Caco-2 (cell line): ENCODE measurements at regions not wholly inside any gene's neighbourhood (a gene's known extent, or its start where the extent isn't known, plus 50 kb on each side); places are given as distances from the start of the nearest gene placed in this dataset.

Experiments
- BruUV-seq: library from RNA; stranded (reverse); fragments of 400-500 nt; replicated peaks from 2 replicates; lab custom pipeline; 2021; lab: Mats Ljungman, UMichigan
- CTCF ChIA-PET: fragments of 300-600 bp; sonication (Branson Sonifier 250); formaldehyde crosslinking; loops from one replicate; lab custom pipeline; 2022; ENCODE audit warnings: antibody characterized with exemption; lab: Charles Lee
- POLR2A ChIA-PET: fragments of 300-600 bp; sonication (Branson Sonifier 250); formaldehyde crosslinking; loops from one replicate; lab custom pipeline; 2022; ENCODE audit warnings: antibody characterized with exemption; lab: Charles Lee
- DNase-seq, 2 experiments: peaks; one replicate each; pipeline versions ENCODE4 v3.0.0 to v3.0.0-alpha.2; 2020 to 2022
- H3K27me3 ChIP-seq: replicated peaks from 2 replicates; pipeline ENCODE4 v1.6.0; 2011; ENCODE audit warnings: low read length; ENCODE audit not compliant: control insufficient read depth, insufficient read depth
- H3K36me3 ChIP-seq: 2 replicates; pipeline ENCODE4 v1.5.1; 2011; ENCODE audit warnings: low read length; ENCODE audit not compliant: control insufficient read depth, insufficient read depth
- H3K4me1 ChIP-seq: fragments of 250-450 bp; sonication (Bioruptor Pico); 2 replicates; pipeline ENCODE4 v1.5.1; 2020; ENCODE audit warnings: mild to moderate bottlenecking
- H3K4me3 ChIP-seq: 2 replicates; pipeline ENCODE4 v1.5.1; 2011; ENCODE audit warnings: low read depth, mild to moderate bottlenecking, control low read depth, low read length
- H3K9me3 ChIP-seq: fragments of 250-450 bp; sonication (Bioruptor Pico); 2 replicates; pipeline ENCODE4 v1.5.1; 2020; ENCODE audit warnings: mild to moderate bottlenecking, moderate library complexity
- H3K27ac Mint-ChIP-seq: one replicate; pipeline ENCODE4 v1.8.0; 2022; ENCODE audit warnings: mixed read lengths; ENCODE audit not compliant: unreplicated experiment
- H3K27me3 Mint-ChIP-seq: one replicate; pipeline ENCODE4 v1.8.0; 2022; ENCODE audit warnings: mixed read lengths; ENCODE audit not compliant: insufficient read depth, unreplicated experiment
- H3K36me3 Mint-ChIP-seq: one replicate; pipeline ENCODE4 v1.8.0; 2022; ENCODE audit warnings: mild to moderate bottlenecking, mixed read lengths; ENCODE audit not compliant: insufficient read depth, unreplicated experiment
- H3K4me1 Mint-ChIP-seq: one replicate; pipeline ENCODE4 v1.8.0; 2022; ENCODE audit warnings: low read depth, mixed read lengths; ENCODE audit not compliant: unreplicated experiment
- H3K4me3 Mint-ChIP-seq: one replicate; pipeline ENCODE4 v1.8.0; 2022; ENCODE audit warnings: mild to moderate bottlenecking, moderate library complexity, mixed read lengths; ENCODE audit not compliant: unreplicated experiment
- H3K9me3 Mint-ChIP-seq: one replicate; pipeline ENCODE4 v1.8.0; 2022; ENCODE audit warnings: mixed read lengths; ENCODE audit not compliant: unreplicated experiment
- intact Hi-C: fragments of 100-400 bp; cut with micrococcal nuclease; formaldehyde crosslinking; loops from one replicate; pipeline ENCODE4 v1.10.0; 2022; ENCODE audit not compliant: unreplicated experiment
- TF ChIP-seq, protein P1 (sequence below), 2 experiments: fragments of 200-600 bp in 1 of 2; IDR thresholded peaks; 1 replicate in 1 of 2; 2 replicates in 1 of 2; pipeline versions ENCODE4 v1.5.1 to v1.8.0; 2011 to 2022; ENCODE audit warnings: antibody characterized with exemption in 1 of 2, control low read depth in 1 of 2, inconsistent platforms in 1 of 2, low read depth in 1 of 2, low read length in 1 of 2, mild to moderate bottlenecking in 1 of 2, moderate library complexity in 1 of 2; ENCODE audit not compliant: insufficient read depth in 1 of 2, severe bottlenecking in 1 of 2, unreplicated experiment in 1 of 2

DNA sequence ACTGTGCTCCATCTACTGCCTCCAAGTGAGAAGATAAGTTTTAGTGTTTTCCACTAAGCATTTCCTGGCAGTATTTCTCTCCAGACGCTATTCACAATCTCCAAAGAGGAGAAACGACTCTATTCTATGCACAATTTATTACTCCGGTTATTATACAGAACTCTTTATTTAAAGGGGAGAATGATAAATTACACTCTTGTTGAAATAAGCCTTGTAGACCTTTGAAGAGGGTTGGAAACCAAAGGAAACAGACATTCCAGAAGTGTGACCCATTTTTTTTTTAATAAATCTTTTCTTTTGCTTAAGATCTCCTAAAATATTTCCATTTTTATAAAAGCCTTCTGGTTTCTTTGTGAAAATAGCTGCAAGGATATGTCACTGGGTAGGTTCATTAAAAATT lies 76.1 kb upstream of the HDAC9 start:
- Mint-ChIP-seq H3K4me1 (no peaks in the 10 kb centered on the region), H3K4me3 (no peak overlapping the region), H3K9me3 (no peaks in the 10 kb centered on the region), H3K27me3 (peaks cover 11% of the 10 kb centered on the region), H3K36me3 (no peaks in the 10 kb centered on the region), H3K27ac (no peak overlapping the region)
- H3K27me3 ChIP-seq: no peaks in the 10 kb centered on the region; the same call in 1 of the 2 replicates
- ChIA-PET CTCF (no interaction called here), POLR2A (no interaction called here)
- no peak for DNase-seq
- BruUV-seq: no TSS peak
- no peaks in the 10 kb centered on the region for H3K36me3 ChIP-seq
- intact Hi-C loops: no loop called here
- TF ChIP-seq, protein P1, sequence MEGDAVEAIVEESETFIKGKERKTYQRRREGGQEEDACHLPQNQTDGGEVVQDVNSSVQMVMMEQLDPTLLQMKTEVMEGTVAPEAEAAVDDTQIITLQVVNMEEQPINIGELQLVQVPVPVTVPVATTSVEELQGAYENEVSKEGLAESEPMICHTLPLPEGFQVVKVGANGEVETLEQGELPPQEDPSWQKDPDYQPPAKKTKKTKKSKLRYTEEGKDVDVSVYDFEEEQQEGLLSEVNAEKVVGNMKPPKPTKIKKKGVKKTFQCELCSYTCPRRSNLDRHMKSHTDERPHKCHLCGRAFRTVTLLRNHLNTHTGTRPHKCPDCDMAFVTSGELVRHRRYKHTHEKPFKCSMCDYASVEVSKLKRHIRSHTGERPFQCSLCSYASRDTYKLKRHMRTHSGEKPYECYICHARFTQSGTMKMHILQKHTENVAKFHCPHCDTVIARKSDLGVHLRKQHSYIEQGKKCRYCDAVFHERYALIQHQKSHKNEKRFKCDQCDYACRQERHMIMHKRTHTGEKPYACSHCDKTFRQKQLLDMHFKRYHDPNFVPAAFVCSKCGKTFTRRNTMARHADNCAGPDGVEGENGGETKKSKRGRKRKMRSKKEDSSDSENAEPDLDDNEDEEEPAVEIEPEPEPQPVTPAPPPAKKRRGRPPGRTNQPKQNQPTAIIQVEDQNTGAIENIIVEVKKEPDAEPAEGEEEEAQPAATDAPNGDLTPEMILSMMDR (IDR thresholded peaks at IDR 0.05; ENCODE audit: insufficient read depth in 1 of 2, low read depth in 1 of 2, low read length in 1 of 2, severe bottlenecking in 1 of 2, unreplicated experiment in 1 of 2): no peak
- H3K9me3 ChIP-seq: no peaks in the 10 kb centered on the region
- no peak overlapping the region for H3K4me3 ChIP-seq
- H3K4me1 ChIP-seq: no peaks in the 10 kb centered on the region

DNA sequence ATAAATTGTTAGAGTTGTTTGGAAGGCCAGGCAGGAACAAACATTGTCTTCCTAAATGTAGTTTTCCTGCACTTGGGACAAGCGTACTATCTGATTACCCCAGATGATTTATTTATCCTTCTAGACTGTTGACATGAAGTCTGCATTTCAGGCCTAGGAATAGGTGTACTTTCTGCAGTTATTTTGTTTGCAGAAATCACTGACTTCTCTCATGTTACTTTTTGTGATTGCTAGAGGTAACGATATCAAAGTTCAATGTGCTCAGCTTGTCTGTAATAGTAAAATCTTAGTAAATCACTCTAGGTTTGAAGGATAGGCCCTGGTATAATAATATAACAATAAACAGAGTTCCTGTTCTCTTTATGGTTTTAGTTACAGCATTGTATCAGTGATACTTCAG lies 75.4 kb upstream of the HDAC9 start:
- BruUV-seq: no TSS peak
- CTCF ChIA-PET: no interaction called here
- intact Hi-C loops: no loop called here

DNA sequence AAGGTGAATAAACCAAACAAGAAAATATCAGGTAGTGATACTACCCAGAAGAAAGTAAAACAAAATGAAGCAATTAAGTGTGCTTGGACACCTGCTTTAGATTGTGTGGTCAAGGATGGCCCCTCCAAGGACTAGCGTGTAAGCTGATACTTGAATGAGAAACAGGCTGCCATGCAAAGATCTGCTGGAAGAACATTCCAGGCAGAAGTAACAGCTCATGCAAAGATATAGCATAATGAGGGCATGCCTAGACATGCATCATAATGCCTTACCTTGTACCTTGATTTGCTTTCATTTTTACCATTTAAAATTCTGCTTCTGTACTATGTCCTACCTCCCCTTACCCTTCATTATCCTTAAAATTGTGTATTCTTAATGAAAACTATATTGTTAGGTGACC lies 74.8 kb upstream of the HDAC9 start:
- intact Hi-C loops: no loop called here
- no peaks in the 10 kb centered on the region for H3K4me1 Mint-ChIP-seq
- no peaks in the 10 kb centered on the region for H3K9me3 ChIP-seq
- BruUV-seq: no TSS peak
- H3K4me3 Mint-ChIP-seq: no peak overlapping the region
- TF ChIP-seq, protein P1 (IDR thresholded peaks at IDR 0.05; ENCODE audit: insufficient read depth in 1 of 2, low read depth in 1 of 2, low read length in 1 of 2, severe bottlenecking in 1 of 2, unreplicated experiment in 1 of 2): no peak
- peaks cover 6% of the 10 kb centered on the region for H3K27me3 Mint-ChIP-seq
- no peaks in the 10 kb centered on the region; the same call in 1 of the 2 replicates for H3K27me3 ChIP-seq
- DNase-seq: no peak
- no peaks in the 10 kb centered on the region for H3K4me1 ChIP-seq
- no peak overlapping the region for H3K4me3 ChIP-seq
- no peak overlapping the region for H3K27ac Mint-ChIP-seq
- no peaks in the 10 kb centered on the region for H3K9me3 Mint-ChIP-seq
- no peaks in the 10 kb centered on the region for H3K36me3 Mint-ChIP-seq
- H3K36me3 ChIP-seq: no peaks in the 10 kb centered on the region
- POLR2A ChIA-PET: no interaction called here
- CTCF ChIA-PET: no interaction called here

More for the DNA sequence above, 75.4 kb upstream of the HDAC9 start:
- Histone ChIP-seq H3K27me3 (no peaks in the 10 kb centered on the region; the same call in 1 of the 2 replicates), H3K4me3 (no peak overlapping the region), H3K36me3 (no peaks in the 10 kb centered on the region), H3K4me1 (no peaks in the 10 kb centered on the region), H3K9me3 (no peaks in the 10 kb centered on the region)
- H3K4me1 Mint-ChIP-seq: no peaks in the 10 kb centered on the region
- peaks cover 7% of the 10 kb centered on the region for H3K27me3 Mint-ChIP-seq
- no peaks in the 10 kb centered on the region for H3K9me3 Mint-ChIP-seq
- no peaks in the 10 kb centered on the region for H3K36me3 Mint-ChIP-seq
- POLR2A ChIA-PET: no interaction called here
- TF ChIP-seq, protein P1 (IDR thresholded peaks at IDR 0.05; ENCODE audit: insufficient read depth in 1 of 2, low read depth in 1 of 2, low read length in 1 of 2, severe bottlenecking in 1 of 2, unreplicated experiment in 1 of 2): no peak
- H3K27ac Mint-ChIP-seq: no peak overlapping the region
- no peak overlapping the region for H3K4me3 Mint-ChIP-seq
- DNase-seq: no peak
